IgD-negative memory B cell (primary cell): ENCODE measurements at regions not wholly inside any gene's neighbourhood (a gene's known extent, or its start where the extent isn't known, plus 50 kb on each side); places are given as distances from the start of the nearest gene placed in this dataset.

ENCODE experiments used
- H3K27ac Mint-ChIP-seq, 3 donors: one replicate each; pipeline ENCODE4 v1.8.0; 2020 to 2022; ENCODE audit warnings: mild to moderate bottlenecking in 3 of 3, mixed read lengths in 3 of 3, moderate library complexity in 1 of 3
- H3K27me3 Mint-ChIP-seq: one replicate; pipeline ENCODE4 v1.8.0; 2021; ENCODE audit warnings: mixed read lengths
- H3K36me3 Mint-ChIP-seq: one replicate; pipeline ENCODE4 v1.8.0; 2020; ENCODE audit warnings: mild to moderate bottlenecking, mixed read lengths
- H3K4me1 Mint-ChIP-seq, 3 donors: one replicate each; pipeline ENCODE4 v1.8.0; 2020 to 2022; ENCODE audit warnings: mixed read lengths in 3 of 3, mild to moderate bottlenecking in 1 of 3
- H3K4me3 Mint-ChIP-seq, 4 donors: one replicate each; pipeline ENCODE4 v1.8.0; 2020 to 2022; ENCODE audit warnings: mild to moderate bottlenecking in 4 of 4, mixed read lengths in 4 of 4, moderate library complexity in 3 of 4
- H3K9me3 Mint-ChIP-seq, 3 donors: one replicate each; pipeline ENCODE4 v1.8.0; 2020 to 2021; ENCODE audit warnings: mixed read lengths in 3 of 3, mild to moderate bottlenecking in 1 of 3

DNA sequence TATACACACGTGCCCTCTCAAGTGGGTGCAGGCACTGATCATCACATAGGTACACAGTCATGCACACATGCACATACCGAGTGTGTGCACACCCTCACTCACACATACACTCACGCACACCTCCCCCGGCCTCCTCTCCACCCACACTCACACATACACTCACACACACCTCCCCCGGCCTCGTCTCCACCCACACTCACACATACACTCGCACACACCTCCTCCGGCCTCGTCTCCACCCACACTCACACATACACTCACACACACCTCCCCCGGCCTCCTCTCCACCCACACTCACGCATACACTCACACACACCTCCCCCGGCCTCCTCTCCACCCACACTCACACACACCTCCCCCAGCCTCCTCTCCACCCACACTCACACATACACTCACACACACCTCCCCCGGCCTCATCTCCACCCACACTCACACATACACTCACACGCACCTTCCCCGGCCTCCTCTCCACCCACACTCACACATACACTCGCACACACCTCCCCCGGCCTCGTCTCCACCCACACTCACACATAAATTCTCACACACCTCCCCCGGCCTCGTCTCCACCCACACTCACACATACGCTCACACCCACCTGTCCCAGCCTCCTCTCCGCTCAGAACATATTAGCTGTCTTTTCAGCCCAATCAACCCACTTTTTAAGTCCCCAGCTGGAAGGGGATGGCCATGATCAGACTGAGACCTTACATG is 105.2 kb upstream of the VSTM2B start:
- H3K4me1 Mint-ChIP-seq = no peaks in the 10 kb centered on the region
- no peaks in the 10 kb centered on the region for H3K36me3 Mint-ChIP-seq
- peaks cover 0 to 5% (median 2%) of the 10 kb centered on the region in 3 donors for H3K9me3 Mint-ChIP-seq
- no peak overlapping the region for H3K27ac Mint-ChIP-seq
- no peaks in the 10 kb centered on the region for H3K27me3 Mint-ChIP-seq
- no peak overlapping the region for H3K4me3 Mint-ChIP-seq

DNA sequence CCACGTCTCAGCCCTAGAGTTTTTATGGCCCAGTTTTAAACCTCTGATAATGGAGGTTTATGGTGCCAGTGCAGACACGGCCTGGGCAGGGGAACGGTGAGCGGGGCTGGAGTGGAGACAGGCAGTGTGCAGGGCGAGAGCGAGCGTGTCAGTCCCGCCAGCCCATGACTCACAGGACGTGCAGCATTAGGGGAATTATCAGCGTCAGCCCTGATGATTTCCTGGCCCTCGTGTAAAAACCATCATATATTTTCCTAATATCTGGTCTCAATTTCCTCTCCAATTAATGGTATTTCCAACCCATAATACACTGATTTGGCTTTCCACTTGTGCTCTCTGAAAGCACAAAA is 104.6 kb upstream of the VSTM2B start:
- Mint-ChIP-seq H3K9me3 (peaks cover 0 to 5% (median under 1%) of the 10 kb centered on the region in 3 donors), H3K36me3 (no peaks in the 10 kb centered on the region), H3K27ac (no peak overlapping the region), H3K4me3 (no peak overlapping the region), H3K4me1 (no peaks in the 10 kb centered on the region), H3K27me3 (no peaks in the 10 kb centered on the region)

DNA sequence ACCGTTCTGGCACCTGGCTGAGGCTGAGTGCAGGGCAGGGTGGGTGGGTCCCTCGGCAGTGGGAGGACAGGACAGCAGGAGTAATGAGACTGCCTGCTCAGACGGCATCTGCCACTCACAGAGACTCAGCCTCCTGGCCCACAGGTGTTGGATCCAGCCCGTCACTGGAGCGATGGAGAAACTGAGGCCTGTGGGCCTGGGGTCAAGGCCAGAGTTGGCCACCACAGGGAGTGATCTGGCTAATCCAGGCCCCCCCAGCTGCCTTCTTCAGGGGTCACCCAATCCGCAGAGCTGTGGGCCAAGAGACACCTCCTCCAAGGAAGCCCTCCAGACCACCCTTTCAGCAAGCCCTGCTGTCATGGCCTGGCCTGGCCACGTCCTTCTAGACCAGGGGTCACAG is 103.7 kb upstream of the VSTM2B start:
- Mint-ChIP-seq H3K4me1 (peaks cover 0 to 1% (median 0%) of the 10 kb centered on the region in 3 donors), H3K27ac (no peak overlapping the region), H3K27me3 (no peaks in the 10 kb centered on the region), H3K36me3 (no peaks in the 10 kb centered on the region), H3K9me3 (peaks cover 0 to 5% (median under 1%) of the 10 kb centered on the region in 3 donors), H3K4me3 (no peak overlapping the region)

DNA sequence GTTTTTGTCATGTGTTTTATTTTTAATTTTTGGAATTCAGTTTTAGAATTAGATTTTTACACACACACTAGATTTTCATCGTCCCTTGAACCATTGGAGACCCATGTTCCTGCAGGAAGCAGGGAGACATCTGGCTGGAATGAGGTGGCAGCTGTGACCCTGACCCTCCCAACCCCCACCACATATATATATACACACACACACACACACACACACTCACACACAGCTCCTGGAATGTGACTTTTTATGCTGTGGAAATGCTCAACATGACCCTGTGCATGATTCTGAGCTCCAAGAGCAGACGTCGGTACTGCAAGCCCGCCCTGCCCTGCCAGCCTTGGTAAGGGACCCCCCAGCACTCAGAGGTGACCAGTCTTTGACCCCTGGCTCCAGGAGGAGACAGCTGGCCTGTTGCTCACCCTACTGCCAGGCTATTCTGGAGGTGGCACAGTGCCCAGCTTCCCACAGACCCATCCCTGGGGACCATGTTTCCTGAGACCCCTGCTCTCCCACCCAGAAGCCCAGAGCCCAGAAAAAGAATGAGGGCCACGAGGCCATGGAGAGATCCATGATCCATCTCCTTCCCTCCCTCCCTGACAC is 103.2 kb upstream of the VSTM2B start:
- Mint-ChIP-seq H3K9me3 (peaks cover 0 to 8% (median 3%) of the 10 kb centered on the region in 3 donors), H3K27ac (no peak overlapping the region), H3K4me1 (peaks cover 0 to 1% (median 0%) of the 10 kb centered on the region in 3 donors), H3K27me3 (no peaks in the 10 kb centered on the region), H3K4me3 (no peak overlapping the region), H3K36me3 (peaks cover 1% of the 10 kb centered on the region)

DNA sequence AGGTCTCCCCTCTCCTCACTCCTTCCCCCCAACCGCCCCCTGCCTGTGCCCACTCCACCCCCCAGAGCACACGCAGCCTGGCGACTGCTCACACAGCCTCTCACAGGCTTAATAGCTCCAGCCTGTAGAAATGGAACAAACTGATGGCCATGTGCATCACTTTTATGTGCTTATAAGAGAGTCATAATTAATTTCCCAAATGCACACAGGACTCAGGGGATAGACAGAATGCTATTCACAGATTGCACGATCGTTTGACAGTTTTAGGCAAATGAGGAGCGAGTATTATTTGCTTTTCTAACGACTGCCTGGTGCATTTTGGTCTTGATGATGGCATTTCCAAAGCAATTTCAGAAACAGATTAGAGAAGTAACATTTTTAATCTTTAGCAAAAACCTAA is 97.7 kb upstream of the VSTM2B start:
- H3K27ac Mint-ChIP-seq = no peak overlapping the region

DNA sequence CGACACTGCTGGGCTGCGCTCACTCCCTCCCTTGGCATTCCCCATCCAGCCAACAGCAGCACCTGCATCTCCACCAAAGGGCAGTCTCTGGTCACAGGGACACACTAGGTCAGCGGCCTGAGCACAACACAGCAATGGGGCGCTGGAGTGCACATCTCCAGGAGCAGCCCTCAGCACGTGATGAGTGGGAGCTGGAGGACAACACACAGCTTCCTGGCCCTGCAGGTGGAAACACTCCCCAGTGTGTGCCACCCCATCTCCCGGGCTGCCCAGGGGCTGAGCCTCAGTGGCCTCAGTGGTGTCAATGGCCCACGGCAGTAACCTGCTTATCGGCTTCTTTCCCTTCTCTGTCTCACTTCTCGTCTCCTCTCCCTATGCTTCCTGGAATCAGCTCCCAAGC is 96.8 kb upstream of the VSTM2B start:
- Mint-ChIP-seq H3K27ac (no peak overlapping the region), H3K9me3 (peaks cover 0 to 4% (median 4%) of the 10 kb centered on the region in 3 donors), H3K4me1 (peaks cover 0 to 1% (median 1%) of the 10 kb centered on the region in 3 donors), H3K36me3 (peaks cover 1% of the 10 kb centered on the region), H3K27me3 (no peaks in the 10 kb centered on the region), H3K4me3 (no peak overlapping the region)

More for the DNA sequence above, 97.7 kb upstream of the VSTM2B start:
- peaks cover 0 to 1% (median 1%) of the 10 kb centered on the region in 3 donors for H3K4me1 Mint-ChIP-seq
- H3K9me3 Mint-ChIP-seq = peaks cover 0 to 8% (median 4%) of the 10 kb centered on the region in 3 donors
- peaks cover 1% of the 10 kb centered on the region for H3K36me3 Mint-ChIP-seq
- H3K4me3 Mint-ChIP-seq = no peak overlapping the region
- no peaks in the 10 kb centered on the region for H3K27me3 Mint-ChIP-seq

DNA sequence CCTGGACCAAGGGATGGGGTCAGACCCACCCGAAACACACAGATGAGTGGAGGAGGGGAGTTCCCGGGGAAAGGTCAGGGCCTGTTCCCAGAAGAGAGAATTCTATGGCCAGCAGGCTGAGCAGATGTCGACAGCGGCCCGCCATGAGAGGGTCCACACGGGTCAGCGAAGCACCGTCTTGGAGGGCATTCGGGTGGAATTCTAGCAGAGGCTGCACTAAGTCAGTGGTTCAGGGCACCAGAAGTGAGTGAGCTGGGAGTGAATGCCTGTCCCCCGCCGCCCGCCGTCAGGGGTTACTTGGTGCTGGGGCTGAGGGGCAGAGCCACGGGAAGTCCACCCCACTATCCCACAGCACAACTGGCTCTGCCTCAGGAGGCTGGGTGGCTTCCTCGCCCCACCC is 96.2 kb upstream of the VSTM2B start:
- Mint-ChIP-seq H3K36me3 (peaks cover 1% of the 10 kb centered on the region), H3K27ac (no peak overlapping the region), H3K4me1 (peaks cover 0 to 1% (median 1%) of the 10 kb centered on the region in 3 donors), H3K9me3 (peaks cover 2 to 4% (median 3%) of the 10 kb centered on the region in 3 donors), H3K27me3 (no peaks in the 10 kb centered on the region), H3K4me3 (no peak overlapping the region)

DNA sequence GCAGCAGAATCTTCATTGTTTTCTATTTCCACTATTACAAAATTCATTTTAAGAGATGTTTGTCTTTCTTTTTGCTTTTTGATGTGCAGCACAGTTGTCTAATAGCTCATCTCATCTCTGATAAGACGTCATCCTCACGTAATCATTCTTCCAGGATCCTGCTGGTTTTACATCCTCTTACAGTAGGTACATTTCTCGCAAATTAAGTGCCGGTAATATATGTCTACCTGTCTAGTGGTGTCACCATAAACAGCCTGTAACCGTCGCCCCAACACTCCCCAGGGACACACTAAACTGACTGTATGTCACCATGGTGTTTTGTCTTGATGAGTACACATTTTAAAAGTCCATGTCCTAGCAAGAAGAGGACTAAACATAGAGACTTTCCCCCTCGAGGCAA is 94.5 kb upstream of the VSTM2B start:
- H3K27me3 Mint-ChIP-seq = no peaks in the 10 kb centered on the region
- no peak overlapping the region for H3K27ac Mint-ChIP-seq
- H3K9me3 Mint-ChIP-seq = peaks cover 2 to 4% (median 3%) of the 10 kb centered on the region in 3 donors
- no peak overlapping the region for H3K4me3 Mint-ChIP-seq
- H3K36me3 Mint-ChIP-seq = peaks cover 1% of the 10 kb centered on the region
- H3K4me1 Mint-ChIP-seq = peaks cover 0 to 1% (median under 1%) of the 10 kb centered on the region in 3 donors

DNA sequence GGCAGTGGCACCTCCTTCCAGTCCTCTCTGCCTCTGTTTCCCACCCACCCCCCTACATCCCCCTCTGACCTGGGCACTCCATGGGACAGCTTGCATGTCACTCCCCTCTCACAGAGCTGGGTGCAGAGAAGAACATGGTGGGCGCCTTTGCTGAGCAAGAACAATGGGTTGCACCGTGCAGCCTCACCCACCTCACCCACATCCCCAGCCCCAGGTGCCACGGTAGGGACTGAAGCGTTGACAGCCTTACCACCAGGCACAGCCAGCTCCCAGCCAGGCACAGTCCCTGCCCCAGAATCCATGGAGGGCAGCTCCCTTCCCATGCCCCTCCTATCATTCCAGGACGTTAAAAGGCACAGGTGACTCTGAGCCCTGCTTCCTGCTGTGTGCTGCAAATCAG is 93.1 kb upstream of the VSTM2B start:
- H3K27me3 Mint-ChIP-seq = no peaks in the 10 kb centered on the region
- H3K36me3 Mint-ChIP-seq = no peaks in the 10 kb centered on the region
- peak overlapping the region in 1 of 3 donors; percentile 78 for H3K27ac Mint-ChIP-seq
- H3K9me3 Mint-ChIP-seq = peaks cover 0 to 3% (median 2%) of the 10 kb centered on the region in 3 donors
- H3K4me1 Mint-ChIP-seq = peaks cover 0 to 1% (median 0%) of the 10 kb centered on the region in 3 donors
- no peak overlapping the region for H3K4me3 Mint-ChIP-seq

DNA sequence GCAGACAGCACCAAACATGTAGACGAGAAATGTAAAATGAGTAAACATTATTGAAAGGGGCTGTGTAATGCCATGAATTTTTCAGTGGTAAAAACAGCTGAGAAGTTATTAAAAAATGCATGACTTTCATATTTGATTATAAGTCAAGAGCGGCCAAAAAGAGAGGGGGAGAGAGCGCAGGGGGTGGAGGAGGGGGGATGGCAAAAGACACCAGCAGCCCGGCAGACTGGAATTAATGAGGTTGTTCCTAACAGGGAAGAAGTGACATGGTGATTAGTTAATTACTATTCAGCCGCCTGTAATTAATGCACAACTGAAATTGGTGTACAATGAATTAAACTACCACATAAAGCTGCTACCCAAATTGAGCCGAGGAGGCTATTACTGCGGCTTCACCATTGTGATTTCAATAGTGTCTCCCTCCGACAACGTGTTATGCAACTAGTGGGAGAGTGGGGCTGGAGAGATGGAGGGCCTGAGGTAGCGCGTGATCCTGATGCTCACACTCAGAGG is 89.1 kb upstream of the VSTM2B start:
- Mint-ChIP-seq H3K27me3 (no peaks in the 10 kb centered on the region), H3K4me1 (peaks cover 0 to 1% (median 0%) of the 10 kb centered on the region in 3 donors), H3K9me3 (peaks cover 0 to 6% (median 4%) of the 10 kb centered on the region in 3 donors), H3K27ac (peak overlapping the region in 1 of 3 donors; percentile 3), H3K36me3 (no peaks in the 10 kb centered on the region), H3K4me3 (no peak overlapping the region)

DNA sequence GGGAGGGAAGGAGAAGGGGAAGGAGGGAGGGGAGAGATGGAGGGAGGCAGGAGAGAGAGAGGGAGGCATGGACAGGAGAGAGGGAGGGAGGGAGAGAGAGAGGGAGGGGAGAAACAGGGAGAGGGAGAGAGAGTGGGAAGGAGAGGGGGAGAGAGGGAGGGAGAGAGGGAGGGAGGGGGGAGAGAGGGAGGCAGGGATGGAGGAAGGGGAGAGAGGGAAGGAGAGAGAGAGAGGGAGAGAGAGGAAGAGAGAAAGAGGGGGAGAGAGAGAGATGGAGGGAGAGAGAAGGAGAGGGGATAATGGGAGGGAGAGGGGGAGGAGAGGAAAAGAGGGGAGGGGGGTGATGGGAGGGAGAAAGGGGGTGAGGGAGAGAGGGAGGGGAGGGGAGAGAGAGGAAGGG is 86.8 kb upstream of the VSTM2B start:
- Mint-ChIP-seq H3K27me3 (no peaks in the 10 kb centered on the region), H3K9me3 (peaks cover 0 to 6% (median 4%) of the 10 kb centered on the region in 3 donors), H3K4me1 (no peaks in the 10 kb centered on the region), H3K27ac (no peak overlapping the region), H3K36me3 (no peaks in the 10 kb centered on the region), H3K4me3 (no peak overlapping the region)

DNA sequence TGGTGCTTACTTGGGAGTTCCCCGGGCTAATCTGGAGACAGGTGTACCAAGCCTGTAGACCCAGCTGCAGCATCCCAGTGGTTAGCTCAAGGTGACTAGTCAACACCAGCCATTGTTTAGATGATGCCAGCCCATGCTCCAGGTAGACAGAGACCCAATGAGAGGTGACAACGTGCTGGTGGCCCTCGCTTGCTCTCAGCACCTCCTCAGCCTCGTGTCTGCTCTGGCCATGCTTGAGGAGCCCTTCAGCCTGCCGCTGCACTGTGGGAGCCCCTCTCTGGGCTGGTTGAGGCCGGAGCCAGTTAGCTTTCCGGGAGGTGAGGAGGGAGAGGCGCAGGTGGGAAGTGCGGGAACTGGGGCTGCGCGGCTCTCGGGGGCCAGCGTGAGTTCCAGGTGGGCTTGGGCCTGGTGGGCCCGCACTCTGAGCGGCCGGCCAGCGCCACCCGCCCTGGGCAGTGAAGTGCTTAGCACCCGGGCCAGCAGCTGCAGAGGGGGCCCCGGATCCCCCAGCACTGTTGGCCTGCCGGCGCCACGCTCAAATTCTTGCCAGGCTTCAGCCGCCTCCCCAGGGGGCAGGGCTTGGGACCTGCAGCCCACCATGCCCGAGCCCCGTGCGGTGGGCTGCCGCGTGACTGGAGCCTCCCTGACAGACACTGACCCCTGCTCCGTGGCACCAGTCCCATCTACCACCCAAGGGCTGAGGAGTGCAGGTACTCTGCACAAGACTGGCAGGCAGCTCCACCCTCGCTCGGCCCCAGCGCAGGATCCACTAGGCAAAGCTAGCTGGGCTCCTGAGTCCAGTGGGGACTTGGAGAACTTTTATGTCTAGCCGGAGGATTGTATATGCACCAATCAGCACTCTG is 85.9 kb upstream of the VSTM2B start:
- Mint-ChIP-seq H3K9me3 (peaks cover 0 to 9% (median 2%) of the 10 kb centered on the region in 3 donors), H3K27ac (no peak overlapping the region), H3K27me3 (no peaks in the 10 kb centered on the region), H3K36me3 (no peaks in the 10 kb centered on the region), H3K4me3 (no peak overlapping the region), H3K4me1 (no peaks in the 10 kb centered on the region)

DNA sequence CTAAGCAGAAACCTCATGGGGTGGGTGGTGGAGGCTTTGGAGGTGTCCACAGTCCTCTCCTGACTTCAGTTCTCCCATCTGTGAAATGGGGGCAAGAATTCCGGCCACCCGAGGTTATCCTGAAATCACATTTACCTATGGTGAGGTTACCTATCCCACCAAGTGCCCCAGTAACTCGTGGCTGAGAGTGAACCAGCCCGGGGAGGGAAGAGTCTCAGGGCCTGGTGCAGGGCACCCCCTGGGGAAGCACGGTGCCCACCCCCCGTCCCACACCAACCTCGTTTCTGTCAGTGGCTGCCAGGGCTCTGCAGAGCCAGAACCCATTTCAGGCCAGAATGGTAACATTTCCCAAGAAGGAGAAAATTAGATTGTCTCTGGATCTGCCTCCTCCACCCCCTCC is 83.7 kb upstream of the VSTM2B start:
- Mint-ChIP-seq H3K4me1 (no peaks in the 10 kb centered on the region), H3K9me3 (peaks cover 0 to 9% (median 2%) of the 10 kb centered on the region in 3 donors), H3K27me3 (no peaks in the 10 kb centered on the region), H3K36me3 (peaks cover 3% of the 10 kb centered on the region), H3K4me3 (no peak overlapping the region), H3K27ac (peak overlapping the region in 1 of 3 donors; percentile 87)

DNA sequence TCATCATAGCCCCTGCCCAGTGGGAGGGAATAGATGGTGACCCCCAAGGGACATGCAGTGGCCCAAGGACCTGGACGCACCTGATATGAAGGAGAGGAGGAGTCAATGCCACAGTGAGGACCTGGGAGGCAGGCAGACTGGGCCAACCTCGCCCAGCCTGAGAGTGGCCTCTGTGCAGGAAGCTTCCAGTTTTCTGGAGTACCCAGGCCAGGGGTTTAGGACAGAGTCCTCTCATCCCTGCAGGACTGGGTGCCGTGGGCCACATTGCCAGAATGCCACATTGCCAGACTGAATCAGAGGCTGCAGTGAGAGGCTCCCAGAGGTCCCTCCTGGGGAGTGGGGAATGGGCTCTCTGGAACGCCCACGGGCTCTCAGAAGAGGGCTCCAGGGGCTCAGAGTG is 82.9 kb upstream of the VSTM2B start:
- Mint-ChIP-seq H3K36me3 (peaks cover 3% of the 10 kb centered on the region), H3K9me3 (peaks cover 0 to 6% (median 2%) of the 10 kb centered on the region in 3 donors), H3K4me1 (no peaks in the 10 kb centered on the region), H3K27me3 (no peaks in the 10 kb centered on the region), H3K27ac (no peak overlapping the region), H3K4me3 (no peak overlapping the region)

DNA sequence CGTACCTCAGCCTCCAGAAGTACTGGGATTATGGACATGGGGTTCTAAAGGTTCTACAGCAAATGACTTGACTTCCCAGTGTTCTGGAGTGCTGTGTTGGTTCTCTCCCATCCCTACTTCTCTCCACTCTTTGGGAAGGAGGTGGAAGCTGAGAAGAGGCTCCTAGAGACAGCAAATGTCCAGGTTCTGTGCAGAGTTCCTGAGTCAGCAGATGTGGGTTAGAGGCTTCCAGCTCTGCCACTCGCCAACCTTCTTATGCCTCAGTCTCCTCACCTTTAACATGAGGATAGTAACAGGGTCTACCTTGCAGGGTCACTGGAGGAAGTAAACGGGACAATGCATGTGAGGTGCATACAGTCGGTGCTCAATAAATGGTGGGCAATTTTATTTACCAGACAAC is 80.5 kb upstream of the VSTM2B start:
- Mint-ChIP-seq H3K4me3 (no peak overlapping the region), H3K4me1 (no peaks in the 10 kb centered on the region), H3K27me3 (peaks cover 2% of the 10 kb centered on the region), H3K9me3 (peaks cover 0 to 6% (median 2%) of the 10 kb centered on the region in 3 donors), H3K27ac (no peak overlapping the region), H3K36me3 (peaks cover 3% of the 10 kb centered on the region)
